ENCODE measurements at regions not wholly inside any gene's neighbourhood (a gene's known extent, or its start where the extent isn't known, plus 50 kb on each side); places are given as distances from the start of the nearest gene placed in this dataset.

DNA sequence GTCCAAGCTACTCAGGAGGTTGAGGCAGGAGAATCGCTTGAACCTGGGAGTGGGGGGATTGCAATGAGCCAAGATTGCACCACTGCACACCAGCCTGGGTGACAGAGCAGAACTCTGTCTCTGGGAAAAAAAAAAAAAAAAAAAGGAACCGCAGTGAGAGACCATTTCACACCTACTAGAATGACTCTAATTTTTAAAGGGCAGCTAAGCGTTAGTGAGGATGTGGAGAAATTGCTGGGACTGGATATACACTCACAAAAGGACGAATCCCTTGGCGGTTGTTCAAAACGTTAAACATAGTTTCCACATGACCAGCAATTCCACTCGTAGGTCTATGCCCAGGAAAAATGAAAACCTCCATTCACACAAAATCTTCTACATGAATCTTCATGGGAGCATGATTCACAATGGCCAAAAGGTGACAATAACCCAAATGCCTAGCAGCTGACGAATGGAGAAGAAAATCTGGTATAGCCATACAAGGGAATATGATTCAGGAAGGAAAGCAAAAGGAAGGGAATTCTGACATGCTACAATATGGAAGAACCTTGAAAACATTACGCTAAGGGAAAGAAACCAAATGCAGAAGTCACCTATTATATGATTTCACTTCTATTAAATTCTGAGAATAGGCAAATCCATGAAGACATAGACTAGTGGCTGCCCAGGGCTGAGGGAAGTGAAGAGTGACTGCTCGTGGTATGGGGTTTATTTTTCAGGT is 127.0 kb downstream of the CHSY1 start:
- no peaks in the 10 kb centered on the region for H4K20me1 ChIP-seq (ENCODE audit: insufficient read depth, low read length, poor library complexity, severe bottlenecking)
- TF ChIP-seq EZH2phosphoT487 (IDR thresholded peaks at IDR 0.05; ENCODE audit: borderline replicate concordance): no peak
- TF ChIP-seq, protein P1, sequence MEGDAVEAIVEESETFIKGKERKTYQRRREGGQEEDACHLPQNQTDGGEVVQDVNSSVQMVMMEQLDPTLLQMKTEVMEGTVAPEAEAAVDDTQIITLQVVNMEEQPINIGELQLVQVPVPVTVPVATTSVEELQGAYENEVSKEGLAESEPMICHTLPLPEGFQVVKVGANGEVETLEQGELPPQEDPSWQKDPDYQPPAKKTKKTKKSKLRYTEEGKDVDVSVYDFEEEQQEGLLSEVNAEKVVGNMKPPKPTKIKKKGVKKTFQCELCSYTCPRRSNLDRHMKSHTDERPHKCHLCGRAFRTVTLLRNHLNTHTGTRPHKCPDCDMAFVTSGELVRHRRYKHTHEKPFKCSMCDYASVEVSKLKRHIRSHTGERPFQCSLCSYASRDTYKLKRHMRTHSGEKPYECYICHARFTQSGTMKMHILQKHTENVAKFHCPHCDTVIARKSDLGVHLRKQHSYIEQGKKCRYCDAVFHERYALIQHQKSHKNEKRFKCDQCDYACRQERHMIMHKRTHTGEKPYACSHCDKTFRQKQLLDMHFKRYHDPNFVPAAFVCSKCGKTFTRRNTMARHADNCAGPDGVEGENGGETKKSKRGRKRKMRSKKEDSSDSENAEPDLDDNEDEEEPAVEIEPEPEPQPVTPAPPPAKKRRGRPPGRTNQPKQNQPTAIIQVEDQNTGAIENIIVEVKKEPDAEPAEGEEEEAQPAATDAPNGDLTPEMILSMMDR (conservative IDR thresholded peaks at IDR 0.05; ENCODE audit: low read length): no peak
- H3K27me3 ChIP-seq (ENCODE audit: insufficient read depth, low read length, poor library complexity, severe bottlenecking): no peaks in the 10 kb centered on the region
- H3K36me3 ChIP-seq (ENCODE audit: insufficient read depth, low read length): no peaks in the 10 kb centered on the region
- H3K4me1 ChIP-seq (ENCODE audit: insufficient read depth, low read length, poor library complexity, severe bottlenecking): peaks cover 94% of the 10 kb centered on the region
- H3K9ac ChIP-seq (ENCODE audit: low read depth, low read length, poor library complexity, severe bottlenecking): peak overlapping the region; percentile 29
- H3F3A ChIP-seq (ENCODE audit: low read depth): peaks cover 16% of the 10 kb centered on the region
- no peak overlapping the region for H3K4me3 ChIP-seq (ENCODE audit: low read length, poor library complexity, severe bottlenecking)
- peak overlapping the region; percentile 17 for H3K4me2 ChIP-seq (ENCODE audit: low read depth, low read length, poor library complexity, severe bottlenecking)
- H3K9me2 ChIP-seq (replicated peaks; ENCODE audit: low read depth, low read length): no peaks in the 10 kb centered on the region
- H3K9me3 ChIP-seq (ENCODE audit: insufficient read depth, low read depth, low read length): no peaks in the 10 kb centered on the region
- H3K79me2 ChIP-seq (ENCODE audit: insufficient read depth, low read length): no peaks in the 10 kb centered on the region
- no peak overlapping the region for H2AFZ ChIP-seq (ENCODE audit: low read length)

DNA sequence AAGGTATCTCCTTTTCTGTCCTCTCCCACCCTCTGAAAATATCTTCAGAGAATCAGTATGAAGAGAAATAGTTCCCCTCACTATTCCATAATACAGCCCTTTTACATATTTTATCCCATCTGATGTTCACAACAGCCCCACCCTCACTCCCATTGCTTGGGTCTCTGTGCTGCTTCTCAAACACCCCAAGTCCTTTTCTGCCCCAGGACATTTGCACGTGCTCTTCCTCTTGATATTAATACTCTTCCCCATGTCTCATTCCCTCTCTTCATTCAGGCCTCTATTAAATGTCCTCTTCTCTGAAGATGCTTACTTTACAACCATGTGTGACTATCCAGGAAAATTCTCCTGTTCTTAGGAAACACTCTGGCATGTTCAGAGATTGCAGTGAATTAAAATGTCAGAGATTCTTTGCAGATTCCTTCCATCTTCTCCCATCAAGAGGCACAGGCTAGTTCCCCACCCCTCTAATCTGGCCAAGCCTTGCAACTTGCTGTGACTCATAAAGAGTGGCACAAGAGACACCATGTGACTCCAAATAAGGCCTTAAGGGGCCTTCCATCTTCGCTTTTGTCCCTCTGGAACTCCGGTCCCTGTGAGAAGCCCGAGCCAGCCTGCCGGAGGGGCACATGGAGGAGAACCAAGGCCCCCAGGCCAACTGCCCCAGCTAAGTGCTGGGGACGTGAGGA is 128.5 kb downstream of the CHSY1 start:
- no peak overlapping the region for H2AFZ ChIP-seq (ENCODE audit: low read length)
- no peaks in the 10 kb centered on the region for H3K79me2 ChIP-seq (ENCODE audit: insufficient read depth, low read length)
- no peaks in the 10 kb centered on the region for H3K9me2 ChIP-seq (replicated peaks; ENCODE audit: low read depth, low read length)
- no peaks in the 10 kb centered on the region for H3K27me3 ChIP-seq (ENCODE audit: insufficient read depth, low read length, poor library complexity, severe bottlenecking)
- peaks cover 16% of the 10 kb centered on the region for H3F3A ChIP-seq (ENCODE audit: low read depth)
- no peaks in the 10 kb centered on the region for H3K9me3 ChIP-seq (ENCODE audit: insufficient read depth, low read depth, low read length)
- no peak overlapping the region for H3K4me3 ChIP-seq (ENCODE audit: low read length, poor library complexity, severe bottlenecking)
- H3K4me1 ChIP-seq (ENCODE audit: insufficient read depth, low read length, poor library complexity, severe bottlenecking): peaks cover 80% of the 10 kb centered on the region
- no peak for TF ChIP-seq EZH2phosphoT487 (IDR thresholded peaks at IDR 0.05; ENCODE audit: borderline replicate concordance)
- TF ChIP-seq, protein P1 (conservative IDR thresholded peaks at IDR 0.05; ENCODE audit: low read length): no peak
- no peak overlapping the region for H3K9ac ChIP-seq (ENCODE audit: low read depth, low read length, poor library complexity, severe bottlenecking)
- no peaks in the 10 kb centered on the region for H3K36me3 ChIP-seq (ENCODE audit: insufficient read depth, low read length)
- H3K4me2 ChIP-seq (ENCODE audit: low read depth, low read length, poor library complexity, severe bottlenecking): no peak overlapping the region
- H4K20me1 ChIP-seq (ENCODE audit: insufficient read depth, low read length, poor library complexity, severe bottlenecking): no peaks in the 10 kb centered on the region

DNA sequence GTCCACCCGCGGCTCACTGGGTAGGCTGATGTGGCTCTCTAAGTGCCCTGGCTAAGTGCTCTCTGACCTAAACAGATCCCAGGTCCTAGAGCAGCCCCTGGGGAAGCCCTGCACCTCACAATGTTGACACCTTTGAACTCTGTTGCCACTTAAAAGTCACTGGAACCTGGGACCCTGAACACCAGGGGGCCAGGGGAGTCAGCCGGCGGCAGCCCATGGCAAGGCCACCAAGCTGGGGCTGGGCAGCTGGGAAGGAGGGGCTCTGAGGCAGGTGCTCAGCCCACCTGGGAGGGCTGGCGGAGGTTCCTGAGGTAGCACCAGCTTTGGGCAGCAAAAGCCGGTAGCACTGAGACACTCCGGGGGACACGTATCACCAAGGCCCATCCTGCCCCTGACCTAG is 129.0 kb downstream of the CHSY1 start:
- H3K4me2 ChIP-seq (ENCODE audit: low read depth, low read length, poor library complexity, severe bottlenecking): peak overlapping the region; percentile 68
- TF ChIP-seq, protein P1 (conservative IDR thresholded peaks at IDR 0.05; ENCODE audit: low read length): 0 out of 2 replicates have a peak, but pooled peaks have one; percentile 18
- TF ChIP-seq EZH2phosphoT487 (IDR thresholded peaks at IDR 0.05; ENCODE audit: borderline replicate concordance): no peak
- no peaks in the 10 kb centered on the region for H3K9me2 ChIP-seq (replicated peaks; ENCODE audit: low read depth, low read length)
- H3F3A ChIP-seq (ENCODE audit: low read depth): peaks cover 15% of the 10 kb centered on the region
- H3K36me3 ChIP-seq (ENCODE audit: insufficient read depth, low read length): no peaks in the 10 kb centered on the region
- H3K4me3 ChIP-seq (ENCODE audit: low read length, poor library complexity, severe bottlenecking): no peak overlapping the region
- no peaks in the 10 kb centered on the region for H3K27me3 ChIP-seq (ENCODE audit: insufficient read depth, low read length, poor library complexity, severe bottlenecking)
- H3K4me1 ChIP-seq (ENCODE audit: insufficient read depth, low read length, poor library complexity, severe bottlenecking): peaks cover 74% of the 10 kb centered on the region
- H3K9ac ChIP-seq (ENCODE audit: low read depth, low read length, poor library complexity, severe bottlenecking): peak overlapping the region; percentile 71
- H2AFZ ChIP-seq (ENCODE audit: low read length): no peak overlapping the region
- no peaks in the 10 kb centered on the region for H3K9me3 ChIP-seq (ENCODE audit: insufficient read depth, low read depth, low read length)
- no peaks in the 10 kb centered on the region for H4K20me1 ChIP-seq (ENCODE audit: insufficient read depth, low read length, poor library complexity, severe bottlenecking)
- H3K79me2 ChIP-seq (ENCODE audit: insufficient read depth, low read length): no peaks in the 10 kb centered on the region

Measured in Loucy (cell line).